GM18873 (cell line): ENCODE measurements at regions not wholly inside any gene's neighbourhood (a gene's known extent, or its start where the extent isn't known, plus 50 kb on each side); places are given as distances from the start of the nearest gene placed in this dataset.

Experiments
- ATAC-seq: cut with Tn5 transposase; IDR thresholded peaks from one replicate; pipeline ENCODE4 v1.9.1; 2021; ENCODE audit warnings: mild to moderate bottlenecking, moderate library complexity, moderate number of reproducible peaks; ENCODE audit not compliant: unreplicated experiment, low FRiP score

DNA sequence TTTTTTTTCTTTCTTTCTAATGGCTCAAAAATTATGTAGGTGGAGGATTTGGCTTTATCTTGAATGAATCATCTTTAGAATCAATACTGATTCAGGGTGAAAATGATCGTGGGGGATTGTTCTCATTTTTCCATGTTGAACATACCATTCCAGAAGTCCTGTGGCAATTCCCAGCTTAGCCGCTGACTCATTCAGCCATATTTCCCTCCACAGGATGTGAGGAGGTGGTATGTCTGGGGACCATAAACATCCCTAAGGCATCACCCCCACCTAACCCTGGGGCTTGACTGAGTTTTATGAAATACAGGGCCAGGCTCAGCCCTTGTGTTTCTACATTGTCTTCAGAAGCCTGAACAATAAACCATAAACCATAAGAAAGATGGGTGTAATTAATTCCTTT, 92.7 kb upstream of the FN1 start:
- no peak for ATAC-seq

DNA sequence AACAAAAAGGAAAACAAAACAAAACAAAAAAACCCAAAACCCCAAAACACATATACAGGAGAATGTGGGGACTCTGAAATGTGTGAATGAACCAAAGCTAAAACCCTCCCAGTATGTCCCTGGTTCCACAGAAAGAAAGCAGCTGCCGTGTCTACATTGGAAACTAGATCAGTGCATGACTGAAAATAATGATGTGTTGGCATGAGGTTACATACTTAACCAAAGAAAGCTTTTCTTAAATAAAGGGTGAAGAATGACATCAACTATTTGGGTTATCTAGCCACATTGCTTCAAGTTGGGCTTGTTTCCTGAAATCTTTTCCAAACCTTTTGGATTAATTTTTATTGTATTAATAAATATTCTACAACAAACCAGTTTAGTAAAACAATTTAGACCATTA, 91.9 kb upstream of the FN1 start:
- no peak for ATAC-seq

DNA sequence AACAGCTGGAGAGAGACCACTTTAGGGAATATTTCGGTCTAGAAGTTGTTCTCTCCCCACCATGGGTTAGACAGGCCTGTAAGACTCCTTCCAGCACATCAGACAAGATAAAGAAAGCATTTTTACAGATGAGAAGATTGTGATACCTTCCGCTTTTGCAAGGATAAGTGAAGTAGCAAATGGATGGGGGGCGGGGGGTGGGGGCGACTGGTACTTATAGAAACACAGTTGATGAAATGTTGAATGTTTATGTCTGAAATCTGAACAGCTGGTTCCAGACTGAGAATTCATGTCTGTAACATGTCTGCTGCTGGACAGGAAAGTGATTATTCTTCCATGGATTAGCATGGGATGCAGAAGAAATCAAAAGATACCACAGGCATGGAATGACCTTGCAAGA, 90.5 kb upstream of the FN1 start:
- no peak for ATAC-seq

DNA sequence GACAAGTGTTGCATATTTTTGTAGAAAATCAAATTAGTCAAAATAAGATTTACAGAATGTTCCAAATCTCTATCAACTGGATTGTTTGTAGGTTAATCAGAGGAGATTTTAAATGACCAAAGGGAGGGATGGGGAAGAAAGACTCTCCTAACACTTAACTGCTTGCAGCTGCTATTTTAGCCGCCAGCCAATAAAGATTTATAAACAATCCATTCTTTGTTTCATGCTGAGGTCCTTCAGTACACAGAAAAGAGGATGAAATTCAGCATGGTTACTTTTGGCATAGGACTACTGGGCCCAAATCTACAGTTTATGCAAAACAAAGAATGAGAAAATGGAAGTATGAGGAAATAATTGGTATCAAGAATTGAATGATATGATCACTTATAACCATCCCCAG, 86.4 kb upstream of the FN1 start:
- ATAC-seq, result no peak

DNA sequence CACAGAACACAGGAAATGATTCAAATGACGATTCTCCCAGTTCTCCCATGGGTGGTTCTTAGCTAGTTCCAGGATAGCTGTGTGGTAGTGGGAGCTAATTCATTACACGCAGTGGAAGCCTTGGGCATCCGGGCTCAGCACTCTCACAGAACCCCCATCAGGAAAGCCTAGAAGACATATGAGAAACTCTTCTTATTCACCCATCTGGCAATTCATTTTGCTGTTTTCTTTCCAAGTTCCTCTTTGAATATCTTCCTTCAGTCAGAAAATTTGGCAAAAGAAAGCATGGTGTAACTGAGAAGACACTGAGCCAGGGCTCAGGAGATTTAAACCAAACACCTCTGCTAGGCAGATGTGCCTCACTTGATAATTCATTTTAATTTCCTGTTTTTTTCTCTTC, 85.2 kb upstream of the FN1 start:
- ATAC-seq, result no peak

DNA sequence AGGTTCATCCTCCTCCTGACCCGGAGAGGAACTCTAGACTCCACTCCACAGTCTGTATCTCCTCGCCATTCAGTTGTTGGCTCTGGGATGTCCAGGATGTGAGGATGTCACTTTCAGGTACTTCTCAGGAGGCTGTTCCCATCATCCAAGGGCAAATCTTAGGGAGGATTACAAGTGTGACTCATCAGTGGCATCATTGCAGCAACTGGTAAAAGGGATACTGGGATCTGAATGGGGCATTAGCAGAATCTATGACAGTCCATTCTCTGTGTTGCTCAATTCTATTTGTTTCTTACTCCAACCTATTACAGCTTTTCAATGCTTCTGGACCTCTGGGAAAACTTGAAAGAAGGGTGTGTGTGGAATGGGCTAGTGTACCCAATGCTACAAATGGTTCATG, 81.5 kb upstream of the FN1 start:
- no peak for ATAC-seq

DNA sequence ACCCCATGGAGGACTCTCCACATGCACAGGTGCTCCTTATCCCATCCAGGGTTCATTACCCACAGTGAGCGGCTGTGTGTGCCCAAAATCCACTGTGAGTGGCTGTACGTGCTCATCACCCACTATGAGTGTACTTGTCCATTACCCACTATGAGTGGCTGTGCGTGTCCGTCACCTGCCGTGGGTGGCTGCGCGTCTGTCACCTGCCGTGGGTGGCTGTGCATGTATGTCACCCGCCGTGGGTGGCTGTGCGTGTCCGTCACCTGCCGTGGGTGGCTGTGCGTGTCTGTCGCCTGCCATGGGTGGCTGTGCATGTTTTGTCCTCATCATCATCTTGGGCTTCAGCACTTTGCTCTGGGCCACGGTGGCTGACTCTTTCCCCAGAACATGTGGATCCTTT, 78.6 kb upstream of the FN1 start:
- ATAC-seq, result no peak

DNA sequence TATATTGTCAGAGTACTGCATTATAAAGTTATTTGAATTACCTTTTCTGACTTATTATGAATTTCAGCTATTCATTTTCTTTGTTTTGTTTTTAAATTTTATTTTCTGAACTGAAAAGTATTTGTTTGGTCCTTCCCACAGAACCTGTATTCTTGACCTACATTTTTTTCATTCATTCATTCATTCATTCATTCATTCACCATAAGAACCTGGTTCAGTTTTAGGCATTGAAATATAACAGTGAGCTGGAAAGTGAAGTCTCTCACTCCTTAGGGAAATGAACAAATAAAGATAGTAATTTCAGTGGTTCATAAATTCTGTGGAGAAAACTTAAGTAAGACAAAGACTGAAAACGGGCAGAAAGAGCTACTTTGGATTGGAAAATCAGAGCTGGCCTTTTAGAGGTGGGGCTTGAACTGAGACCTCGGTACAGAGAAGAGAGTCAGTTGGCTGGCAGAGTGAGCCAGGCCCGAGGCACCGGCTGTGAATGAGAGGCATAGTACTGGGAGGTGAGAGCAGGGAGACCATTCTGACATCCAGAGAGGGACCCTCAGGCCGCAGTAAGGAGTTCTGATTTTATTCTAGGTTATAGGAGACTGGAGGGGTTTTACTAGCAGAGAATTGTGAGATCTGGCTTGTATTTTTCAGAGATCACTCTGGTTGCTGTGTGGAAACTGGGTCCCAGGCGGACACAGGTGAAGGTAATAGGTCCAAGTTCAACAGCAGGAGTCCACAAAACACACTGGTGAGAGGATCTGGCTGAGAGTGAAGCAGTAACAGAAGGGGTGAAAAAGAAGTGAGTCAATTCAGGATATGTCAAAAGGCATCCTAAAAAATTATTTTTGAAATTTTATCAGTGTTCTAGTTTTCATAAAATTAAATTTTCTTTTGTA, 75.8 kb upstream of the FN1 start:
- no peak for ATAC-seq

DNA sequence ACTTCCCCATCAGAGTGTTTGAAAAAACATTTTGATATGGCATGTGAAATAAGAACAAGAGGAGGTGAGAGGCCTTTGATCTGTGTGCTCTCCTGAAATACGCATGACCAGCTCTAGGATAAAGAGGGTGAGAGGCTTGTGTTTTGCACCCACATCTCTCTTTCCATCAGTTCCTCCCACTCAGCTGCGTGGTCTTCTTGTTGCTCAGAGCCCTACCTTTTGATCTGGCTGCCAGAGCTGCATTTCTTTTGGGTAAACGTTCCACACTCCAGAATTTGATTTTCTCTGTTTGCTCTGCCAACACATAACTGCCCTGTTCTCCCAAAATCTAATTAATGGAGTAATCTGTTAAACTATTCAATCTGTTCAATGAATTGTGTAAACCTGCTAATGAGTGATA, 72.0 kb upstream of the FN1 start:
- no peak for ATAC-seq

DNA sequence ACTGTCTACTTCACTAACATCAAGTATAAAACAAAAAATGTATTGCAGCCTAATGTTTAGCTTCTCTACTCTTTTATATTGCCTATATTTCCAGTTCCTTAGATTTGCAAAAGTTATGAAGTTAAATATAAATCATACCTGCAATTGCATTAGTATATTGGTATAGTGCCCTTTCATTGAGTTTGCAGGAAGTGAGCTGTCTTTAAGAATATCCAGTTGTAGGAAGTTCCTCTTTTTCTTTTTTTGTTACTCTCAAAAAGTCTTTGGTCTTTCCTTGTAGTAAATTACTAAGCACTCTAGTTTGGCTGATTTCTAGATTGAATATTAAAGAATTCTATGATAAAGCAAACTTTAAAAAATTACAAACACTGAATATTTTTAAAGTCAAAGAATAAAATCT, 71.3 kb upstream of the FN1 start:
- ATAC-seq, result no peak

DNA sequence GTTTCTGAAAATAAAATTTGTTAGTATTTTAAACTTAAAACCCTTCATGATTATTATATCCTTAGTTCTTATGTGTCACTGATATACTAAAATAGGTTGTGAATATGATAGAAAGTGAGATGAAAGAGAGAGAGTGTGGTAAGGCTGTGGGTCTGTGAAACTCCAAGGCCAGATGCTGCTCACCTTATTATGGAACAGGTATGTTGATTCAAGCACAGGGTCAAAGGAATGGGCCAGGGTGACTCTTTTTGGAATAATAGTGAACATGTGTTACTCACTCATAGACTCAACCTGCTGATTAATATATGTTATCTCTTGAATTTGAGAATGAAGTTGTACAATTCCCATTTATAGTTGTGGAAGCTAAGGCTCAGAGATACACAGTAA, 70.7 kb upstream of the FN1 start:
- ATAC-seq, result no peak

DNA sequence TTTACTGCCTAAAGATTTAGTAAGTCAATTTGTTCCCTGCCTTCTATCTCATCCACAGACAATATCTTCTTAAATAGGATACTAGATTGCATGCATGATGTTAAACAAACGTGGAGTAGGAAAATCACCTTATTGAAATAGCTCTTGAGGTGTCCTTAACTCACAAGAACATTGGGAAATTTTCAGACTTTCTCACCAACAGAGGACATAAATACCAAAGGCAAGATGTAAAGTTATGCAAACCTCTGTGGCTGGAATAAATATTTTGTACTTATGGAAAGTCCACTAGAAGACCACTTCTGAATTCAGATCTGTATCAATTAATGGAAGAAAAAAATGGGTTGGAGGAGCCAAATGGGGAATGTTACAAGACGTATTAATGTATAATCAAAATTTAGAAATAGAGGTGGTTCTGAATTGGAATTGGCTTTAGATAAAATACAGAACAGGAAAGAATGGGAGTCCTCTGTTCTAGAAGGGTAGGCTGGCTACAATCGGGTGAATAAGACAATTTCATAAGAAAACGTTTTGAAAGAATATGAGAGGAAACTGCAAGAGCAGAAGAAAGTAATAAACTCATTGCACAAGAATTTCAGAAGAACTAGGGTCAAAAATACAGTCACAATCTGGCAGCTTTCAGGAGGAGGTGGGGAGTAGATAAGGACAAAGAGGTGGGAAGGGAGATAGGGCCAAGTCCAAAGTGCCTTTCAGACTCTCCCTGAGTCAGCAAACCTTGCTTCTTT, 69.3 kb upstream of the FN1 start:
- no peak for ATAC-seq

DNA sequence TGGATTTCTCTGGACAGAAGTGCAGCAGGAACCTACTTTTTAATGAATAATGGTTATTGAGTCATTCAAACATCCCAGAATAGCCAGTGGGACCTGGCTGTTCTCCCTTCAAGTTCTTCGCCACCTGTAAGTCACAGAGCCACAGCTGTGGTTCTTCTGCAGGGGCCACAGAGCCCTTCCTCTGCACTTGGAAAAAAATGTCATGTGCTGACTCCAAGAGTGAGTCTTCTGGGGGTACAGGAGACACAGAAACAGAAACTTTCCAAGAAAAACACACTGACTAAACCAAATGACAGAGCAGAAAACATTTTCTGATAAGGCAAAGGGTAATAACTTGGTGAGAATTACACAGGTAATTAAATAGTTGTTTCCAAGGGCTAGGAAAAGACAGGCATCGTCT, 68.7 kb upstream of the FN1 start:
- ATAC-seq, result no peak

DNA sequence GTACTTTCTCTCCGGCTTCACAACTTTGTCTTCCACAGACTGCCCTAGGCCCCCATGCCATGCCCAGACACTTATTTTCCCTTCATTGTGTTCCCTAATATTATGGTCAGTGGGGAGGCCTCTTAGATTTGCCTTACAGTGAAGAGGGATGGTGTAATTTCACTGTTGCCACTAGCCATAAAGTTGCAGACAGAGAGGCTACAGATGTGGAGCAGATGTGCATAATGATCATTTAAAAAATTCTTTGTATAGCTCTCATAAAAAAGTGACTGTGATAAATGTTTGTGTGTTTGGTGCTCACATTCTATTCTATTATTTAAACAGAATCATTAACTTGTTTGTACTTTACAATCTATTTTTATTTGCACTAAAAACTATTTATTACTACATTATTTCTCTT, 67.5 kb upstream of the FN1 start:
- no peak for ATAC-seq

DNA sequence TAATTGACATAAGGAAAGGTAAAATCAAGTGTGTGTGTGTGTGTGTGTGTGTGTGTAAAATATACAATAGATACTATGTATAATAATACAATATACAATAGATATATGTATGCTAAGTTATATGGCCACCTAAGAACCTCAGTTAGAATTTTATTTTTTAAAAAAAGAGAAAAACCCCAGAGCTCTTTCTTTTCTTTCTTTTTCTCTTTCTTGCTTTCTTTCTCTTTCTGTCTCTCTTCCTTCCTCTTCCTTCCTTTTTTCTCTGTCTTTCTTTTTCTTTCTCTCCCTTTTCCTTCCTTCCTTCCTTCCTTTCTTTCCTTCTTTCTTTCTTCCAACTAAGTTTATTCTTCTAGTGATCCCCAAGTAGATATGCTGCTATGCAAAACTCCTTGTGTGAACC, 64.6 kb upstream of the FN1 start:
- no peak for ATAC-seq

DNA sequence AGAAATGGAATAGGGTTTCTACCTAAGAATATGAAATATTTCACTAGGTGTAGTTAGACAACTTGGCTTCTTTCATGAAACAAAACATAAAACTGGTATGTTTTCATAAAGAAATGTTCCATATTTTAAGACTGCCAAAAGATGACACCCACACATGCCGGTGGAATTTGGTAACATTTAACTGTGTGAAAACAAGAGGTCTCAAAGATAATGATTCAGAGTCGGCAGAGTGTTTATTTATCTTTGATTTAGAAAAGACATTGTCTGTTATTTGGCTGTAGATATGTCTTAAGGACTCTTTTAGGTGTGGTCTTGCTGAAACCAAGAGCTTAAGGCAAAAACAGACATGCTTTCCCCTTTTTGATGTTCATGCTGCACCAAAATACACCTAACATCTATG, 63.5 kb upstream of the FN1 start:
- ATAC-seq, result no peak

DNA sequence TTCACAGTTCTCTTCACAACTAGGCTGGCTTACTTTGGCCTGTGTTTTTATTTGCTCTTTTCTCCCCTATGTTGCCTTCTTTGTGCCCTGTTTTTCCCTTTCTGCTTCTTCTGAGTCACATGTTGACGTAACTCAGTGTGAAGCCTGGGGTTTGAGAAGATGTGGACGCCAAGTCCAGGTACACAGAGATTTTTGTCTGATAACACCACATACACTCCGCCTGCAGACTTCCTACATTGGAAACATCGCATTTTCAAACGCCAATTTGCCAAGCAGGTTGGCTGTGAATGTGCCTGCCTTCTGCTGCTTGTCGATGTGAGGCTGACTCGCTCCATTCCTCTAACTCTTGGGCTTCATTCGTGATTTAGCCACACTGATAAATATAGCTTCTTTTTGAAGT, 62.6 kb upstream of the FN1 start:
- ATAC-seq, result no peak

DNA sequence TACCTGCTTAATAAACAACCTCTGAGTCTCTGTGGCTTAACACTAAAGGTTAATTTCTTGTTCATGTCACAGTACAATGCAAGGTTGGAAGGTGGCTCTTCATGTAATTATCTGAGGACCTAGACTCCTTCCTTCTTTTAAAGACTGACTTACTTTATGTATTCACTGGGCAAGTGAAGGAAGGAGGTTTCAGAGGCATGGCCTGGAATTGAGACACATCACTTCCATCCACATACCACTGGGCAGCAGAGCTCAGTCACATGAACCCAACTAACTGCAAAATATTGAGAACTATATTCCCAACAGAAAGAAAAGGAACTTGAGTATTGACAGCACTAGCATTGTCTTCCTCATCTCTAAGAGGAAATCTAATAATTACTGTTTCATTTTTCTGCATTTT, 57.5 kb upstream of the FN1 start:
- ATAC-seq, result no peak

DNA sequence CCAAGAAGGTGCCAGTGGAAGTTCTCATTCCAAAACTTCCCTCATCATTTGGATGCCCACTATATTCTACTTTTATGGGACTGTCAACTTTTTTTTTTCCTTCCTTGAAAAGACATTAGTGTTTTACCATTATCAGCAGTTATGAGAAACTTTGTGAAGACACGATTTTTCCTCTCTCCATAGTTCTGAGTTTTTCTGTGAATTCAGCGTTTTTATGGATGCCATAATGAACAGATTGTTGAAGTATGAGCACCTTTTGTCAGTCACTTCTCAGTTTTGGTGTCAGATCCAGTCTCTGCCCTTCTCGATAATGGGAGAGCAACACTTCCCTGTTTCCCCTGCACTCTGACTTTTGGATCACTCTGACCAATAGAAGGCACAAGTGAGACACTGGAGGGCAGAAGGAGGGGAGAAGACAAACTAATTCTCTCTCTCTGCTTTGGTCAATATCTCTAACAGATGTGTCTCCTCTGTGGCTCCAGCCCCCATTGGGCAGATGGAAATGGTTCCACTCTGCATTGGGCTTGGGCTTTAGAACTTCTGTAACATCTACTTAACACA, 53.5 kb upstream of the FN1 start:
- ATAC-seq, result no peak

DNA sequence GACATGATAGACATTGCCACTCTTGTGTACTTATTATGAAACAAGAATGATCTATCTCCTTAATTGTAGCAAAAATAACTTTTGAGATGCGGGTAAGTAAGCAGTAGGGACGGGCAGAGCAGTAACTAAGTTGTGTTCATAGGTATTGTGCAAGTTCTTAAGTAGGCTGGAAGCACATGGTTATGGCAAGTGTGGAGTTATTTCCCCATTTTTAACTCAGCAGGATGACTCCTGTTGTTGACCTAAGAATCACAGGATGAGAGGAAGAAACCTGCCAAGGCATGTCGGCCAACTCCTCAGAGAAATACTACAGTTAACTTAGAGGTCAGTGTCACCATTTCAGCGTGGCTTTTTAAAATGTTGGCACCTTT, 51.1 kb upstream of the FN1 start:
- ATAC-seq, result no peak

DNA sequence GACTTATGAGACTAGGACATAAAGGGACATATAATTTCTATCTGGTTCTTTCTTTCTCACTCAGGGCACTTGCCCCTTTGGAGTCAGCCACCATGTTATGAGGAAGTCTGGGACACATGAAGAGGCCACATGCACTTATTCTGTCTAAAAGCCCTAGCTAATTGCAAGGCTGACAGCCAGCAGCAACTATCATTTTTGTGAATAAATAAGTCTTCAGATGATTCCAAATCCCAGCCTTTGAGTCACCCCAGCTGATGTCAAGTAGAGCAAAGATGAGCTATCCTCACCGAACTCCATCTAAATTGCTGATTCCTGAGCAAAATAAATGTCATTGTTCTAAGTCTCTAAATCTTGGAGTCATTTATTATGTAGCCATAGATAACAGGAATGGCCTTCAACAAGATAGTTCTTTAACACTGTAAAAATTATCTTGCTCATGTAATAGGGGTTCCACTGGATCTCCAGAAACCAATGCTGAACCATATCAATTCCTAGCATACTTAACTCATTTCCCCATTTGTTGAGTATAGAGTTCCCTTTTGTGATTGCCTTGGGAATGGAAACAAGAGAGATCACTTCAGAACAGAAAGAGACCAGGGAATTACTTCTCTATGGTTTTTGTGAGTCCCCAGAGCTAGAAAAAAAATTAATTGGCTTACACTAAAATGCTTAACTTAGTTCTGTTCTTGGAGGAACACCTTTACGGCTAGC, 50.6 kb upstream of the FN1 start:
- no peak for ATAC-seq
